Uterus (tissue), 3 donors: ENCODE measurements at regions not wholly inside any gene's neighbourhood (a gene's known extent, or its start where the extent isn't known, plus 50 kb on each side); places are given as distances from the start of the nearest gene placed in this dataset.
"Not testable (repeated sequence)": the region's sequence is repeated elsewhere in the genome, so short reads cannot be mapped to it uniquely, and the experiment has no call there.

ENCODE experiments used
- DNase-seq, 2 donors: peaks; one replicate each; pipeline ENCODE4 v3.0.0-alpha.2; 2019 to 2020
- H3K27ac ChIP-seq, 2 donors: fragments of 200-600 bp; sonication (generic); 1 replicate in 1 of 2; 2 replicates in 1 of 2; pipeline ENCODE4 v1.5.1; 2016 to 2018
- H3K27me3 ChIP-seq, 2 donors: fragments of 200-600 bp; sonication (generic); one replicate each; pipeline ENCODE4 v1.5.1; 2018 to 2019; ENCODE audit warnings: control low read depth in 1 of 2
- H3K36me3 ChIP-seq, 2 donors: fragments of 200-600 bp; sonication (generic); one replicate each; pipeline ENCODE4 v1.5.1; 2019; ENCODE audit warnings: control low read depth in 1 of 2
- H3K4me1 ChIP-seq, 2 donors: fragments of 200-600 bp; sonication (generic); one replicate each; pipeline ENCODE4 v1.5.1; 2018 to 2019; ENCODE audit warnings: control low read depth in 1 of 2
- H3K4me3 ChIP-seq, 2 donors: fragments of 200-600 bp; sonication (generic); 1 replicate in 1 of 2; 2 replicates in 1 of 2; pipeline ENCODE4 v1.5.1; 2018 to 2019; ENCODE audit warnings: mild to moderate bottlenecking in 1 of 2
- H3K9me3 ChIP-seq, 2 donors: fragments of 200-600 bp; sonication (generic); one replicate each; pipeline ENCODE4 v1.5.1; 2019; ENCODE audit warnings: control low read depth in 1 of 2
- CTCF ChIP-seq, 4 experiments: fragments of 200-600 bp in 2 of 4; fragments of 450-650 bp in 2 of 4; sonication (generic) in 2 of 4; IDR thresholded peaks; one replicate each; pipeline ENCODE4 v1.5.1; 2016 to 2019; ENCODE audit warnings: antibody characterized with exemption in 4 of 4, mild to moderate bottlenecking in 2 of 4, moderate library complexity in 1 of 4
- POLR2A ChIP-seq, 2 donors: fragments of 450-650 bp; IDR thresholded peaks; one replicate each; pipeline ENCODE4 v1.6.1; 2016; ENCODE audit warnings: antibody characterized with exemption in 2 of 2, mild to moderate bottlenecking in 1 of 2, moderate library complexity in 1 of 2
- intact Hi-C: fragments of 100-400 bp; cut with DNase I; formaldehyde crosslinking; loops from one replicate; pipeline ENCODE4 v1.15.1; 2023; ENCODE audit warnings: low total_unique reads
- donor health status: DM: yes; HTN: yes; CAD: no.

- no peak for DNase-seq
- Histone ChIP-seq H3K27me3 (no peaks in the 10 kb centered on the region), H3K4me3 (no peak overlapping the region), H3K27ac (no peak overlapping the region), H3K4me1 (no peaks in the 10 kb centered on the region), H3K36me3 (no peaks in the 10 kb centered on the region), H3K9me3 (no peaks in the 10 kb centered on the region)
- intact Hi-C loops = no loop called here
- TF ChIP-seq CTCF (IDR thresholded peaks at IDR 0.05) = no peak
- TF ChIP-seq POLR2A (IDR thresholded peaks at IDR 0.05) = no peak
These were observed 75.9 kb upstream of the CAB39 start for GRCh38 chr2:230636684-230637271.

GRCh38 chr2:230637486-230637885 is 75.2 kb upstream of the CAB39 start:
- H3K27me3 ChIP-seq, DNase-seq, H3K4me1 ChIP-seq, H3K4me3 ChIP-seq, H3K27ac ChIP-seq, H3K9me3 ChIP-seq, H3K36me3 ChIP-seq, intact Hi-C loops: not testable (repeated sequence)

- Histone ChIP-seq H3K36me3 (no peaks in the 10 kb centered on the region), H3K4me1 (no peaks in the 10 kb centered on the region), H3K4me3 (no peak overlapping the region), H3K9me3 (no peaks in the 10 kb centered on the region), H3K27ac (no peak overlapping the region), H3K27me3 (no peaks in the 10 kb centered on the region)
- intact Hi-C loops = no loop called here
- no peak for TF ChIP-seq CTCF (IDR thresholded peaks at IDR 0.05)
- TF ChIP-seq POLR2A (IDR thresholded peaks at IDR 0.05) = no peak
- DNase-seq = no peak
These were observed 72.1 kb upstream of the CAB39 start for GRCh38 chr2:230640540-230641011.

GRCh38 chr2:230642966-230643365 is 69.7 kb upstream of the CAB39 start:
- TF ChIP-seq POLR2A (IDR thresholded peaks at IDR 0.05) (no peak), CTCF (IDR thresholded peaks at IDR 0.05) (no peak)
- DNase-seq = no peak
- intact Hi-C loops = no loop called here

GRCh38 chr2:230643576-230644291 is 68.9 kb upstream of the CAB39 start:
- DNase-seq = no peak
- no peaks in the 10 kb centered on the region for H3K9me3 ChIP-seq
- no peak overlapping the region for H3K27ac ChIP-seq
- H3K27me3 ChIP-seq = no peaks in the 10 kb centered on the region
- H3K36me3 ChIP-seq = no peaks in the 10 kb centered on the region
- no peaks in the 10 kb centered on the region for H3K4me1 ChIP-seq
- H3K4me3 ChIP-seq = no peak overlapping the region
- intact Hi-C loops = no loop called here
- TF ChIP-seq POLR2A (IDR thresholded peaks at IDR 0.05) = no peak
- TF ChIP-seq CTCF (IDR thresholded peaks at IDR 0.05) = no peak

More at GRCh38 chr2:230642966-230643365, 69.7 kb upstream of the CAB39 start:
- no peaks in the 10 kb centered on the region for H3K9me3 ChIP-seq
- no peak overlapping the region for H3K4me3 ChIP-seq
- H3K36me3 ChIP-seq = no peaks in the 10 kb centered on the region
- no peaks in the 10 kb centered on the region for H3K27me3 ChIP-seq
- no peak overlapping the region for H3K27ac ChIP-seq
- no peaks in the 10 kb centered on the region for H3K4me1 ChIP-seq
